NB4 (cell line): ENCODE measurements at regions not wholly inside any gene's neighbourhood (a gene's known extent, or its start where the extent isn't known, plus 50 kb on each side); places are given as distances from the start of the nearest gene placed in this dataset.

Source experiments
- DNase-seq: peaks from one replicate; pipeline ENCODE4 v3.0.0; 2010; ENCODE audit warnings: low read depth
- H3K4me3 ChIP-seq: one replicate; pipeline ENCODE4 v1.5.1; 2011; ENCODE audit warnings: mild to moderate bottlenecking, low read depth, low read length, moderate library complexity
- MAX ChIP-seq: IDR thresholded peaks from 2 replicates; pipeline ENCODE4 v1.6.1; 2011; ENCODE audit warnings: low read depth, low read length
- MYC ChIP-seq: IDR thresholded peaks from 2 replicates; pipeline ENCODE4 v1.6.1; 2011; ENCODE audit warnings: low read depth, low read length
- POLR2A ChIP-seq: IDR thresholded peaks from 2 replicates; pipeline ENCODE4 v1.6.1; 2011; ENCODE audit warnings: mild to moderate bottlenecking; ENCODE audit not compliant: insufficient read length; ENCODE audit errors: extremely low read depth
- TF ChIP-seq, protein P1 (sequence below): IDR thresholded peaks from one replicate; pipeline ENCODE4 v1.5.1; 2012; ENCODE audit warnings: low read depth, low read length

- no peak for DNase-seq
- no peak for TF ChIP-seq MAX
- TF ChIP-seq, protein P1, sequence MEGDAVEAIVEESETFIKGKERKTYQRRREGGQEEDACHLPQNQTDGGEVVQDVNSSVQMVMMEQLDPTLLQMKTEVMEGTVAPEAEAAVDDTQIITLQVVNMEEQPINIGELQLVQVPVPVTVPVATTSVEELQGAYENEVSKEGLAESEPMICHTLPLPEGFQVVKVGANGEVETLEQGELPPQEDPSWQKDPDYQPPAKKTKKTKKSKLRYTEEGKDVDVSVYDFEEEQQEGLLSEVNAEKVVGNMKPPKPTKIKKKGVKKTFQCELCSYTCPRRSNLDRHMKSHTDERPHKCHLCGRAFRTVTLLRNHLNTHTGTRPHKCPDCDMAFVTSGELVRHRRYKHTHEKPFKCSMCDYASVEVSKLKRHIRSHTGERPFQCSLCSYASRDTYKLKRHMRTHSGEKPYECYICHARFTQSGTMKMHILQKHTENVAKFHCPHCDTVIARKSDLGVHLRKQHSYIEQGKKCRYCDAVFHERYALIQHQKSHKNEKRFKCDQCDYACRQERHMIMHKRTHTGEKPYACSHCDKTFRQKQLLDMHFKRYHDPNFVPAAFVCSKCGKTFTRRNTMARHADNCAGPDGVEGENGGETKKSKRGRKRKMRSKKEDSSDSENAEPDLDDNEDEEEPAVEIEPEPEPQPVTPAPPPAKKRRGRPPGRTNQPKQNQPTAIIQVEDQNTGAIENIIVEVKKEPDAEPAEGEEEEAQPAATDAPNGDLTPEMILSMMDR = no peak
- TF ChIP-seq POLR2A = no peak
- no peak for TF ChIP-seq MYC
- no peak overlapping the region for H3K4me3 ChIP-seq
These were observed 132.2 kb downstream of the KLF13 start for GRCh38 chr15:31458596-31459399.

GRCh38 chr15:31459400-31459748 lies 132.7 kb downstream of the KLF13 start:
- TF ChIP-seq POLR2A = no peak
- TF ChIP-seq, protein P1 = no peak
- no peak for TF ChIP-seq MYC
- no peak for TF ChIP-seq MAX
- no peak overlapping the region for H3K4me3 ChIP-seq
- no peak for DNase-seq

- DNase-seq = no peak
- no peak overlapping the region for H3K4me3 ChIP-seq
- TF ChIP-seq MYC (no peak), POLR2A (no peak), MAX (no peak)
- TF ChIP-seq, protein P1 = no peak
These were observed 134.7 kb downstream of the KLF13 start for GRCh38 chr15:31461375-31461774.

- TF ChIP-seq, protein P1 = no peak
- no peak for TF ChIP-seq MAX
- TF ChIP-seq POLR2A = no peak
- DNase-seq = no peak
- no peak overlapping the region for H3K4me3 ChIP-seq
These were observed 135.4 kb downstream of the KLF13 start for GRCh38 chr15:31461911-31462480.

DNA sequence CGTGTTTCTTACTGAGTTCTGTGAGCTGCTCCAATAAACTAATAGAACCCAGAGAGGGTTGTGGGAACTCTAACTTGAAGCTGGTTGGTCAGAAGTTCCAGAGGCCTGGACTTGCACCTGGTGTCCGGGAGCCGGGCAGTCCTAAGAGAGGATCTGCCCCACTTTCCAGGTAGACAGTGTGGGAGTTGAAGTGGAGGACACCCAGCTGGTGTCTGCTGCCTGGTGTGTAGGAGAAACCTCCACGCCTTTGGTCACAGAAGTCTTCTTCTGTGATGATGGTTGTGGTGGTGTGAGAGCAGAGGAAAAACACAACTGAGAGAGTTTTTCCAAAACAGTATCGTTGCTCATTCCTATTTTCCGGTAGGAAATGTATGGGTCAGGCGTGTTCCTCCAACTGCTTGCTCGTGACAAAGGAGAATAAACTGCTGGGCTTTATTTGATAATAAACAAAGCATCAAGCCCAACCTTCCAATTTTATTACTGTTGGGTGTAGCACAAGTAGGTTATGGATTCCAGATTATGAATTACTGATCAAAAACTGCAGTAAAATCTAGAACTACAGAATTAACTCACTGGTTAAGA lies 137.0 kb downstream of the KLF13 start:
- H3K4me3 ChIP-seq = no peak overlapping the region
- DNase-seq = no peak
- TF ChIP-seq POLR2A (no peak), MYC (no peak), MAX (no peak)
- TF ChIP-seq, protein P1 = no peak
